ENCODE measurements at regions not wholly inside any gene's neighbourhood (a gene's known extent, or its start where the extent isn't known, plus 50 kb on each side); places are given as distances from the start of the nearest gene placed in this dataset.
"Not testable (repeated sequence)": the region's sequence is repeated elsewhere in the genome, so short reads cannot be mapped to it uniquely, and the experiment has no call there.

DNA sequence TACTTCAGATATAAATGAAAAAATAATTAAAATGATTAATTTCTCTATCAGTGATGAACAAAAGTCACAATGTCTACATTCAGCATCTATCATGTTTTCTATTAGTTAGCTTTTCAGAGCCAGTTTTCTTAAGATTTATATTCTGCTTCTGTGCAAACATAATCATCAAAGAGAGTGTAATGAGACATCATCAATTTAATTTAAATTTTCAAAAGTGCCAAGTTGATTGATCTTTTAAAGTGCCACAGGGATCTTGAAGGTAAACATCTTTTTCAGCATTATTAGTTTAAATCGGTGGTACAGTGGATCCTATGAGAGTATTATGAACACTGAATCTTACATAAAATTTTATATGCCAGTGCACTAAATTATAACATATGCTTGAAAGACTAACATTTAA is 1176.1 kb downstream of the PLA2G4A start:
- H3K4me3 ChIP-seq (ENCODE audit: low read depth, low read length): no peak overlapping the region
- in situ Hi-C loops (cut with HindIII; ENCODE audit: low sequenced_read_pairs): no loop called here
- TF ChIP-seq, protein P1, sequence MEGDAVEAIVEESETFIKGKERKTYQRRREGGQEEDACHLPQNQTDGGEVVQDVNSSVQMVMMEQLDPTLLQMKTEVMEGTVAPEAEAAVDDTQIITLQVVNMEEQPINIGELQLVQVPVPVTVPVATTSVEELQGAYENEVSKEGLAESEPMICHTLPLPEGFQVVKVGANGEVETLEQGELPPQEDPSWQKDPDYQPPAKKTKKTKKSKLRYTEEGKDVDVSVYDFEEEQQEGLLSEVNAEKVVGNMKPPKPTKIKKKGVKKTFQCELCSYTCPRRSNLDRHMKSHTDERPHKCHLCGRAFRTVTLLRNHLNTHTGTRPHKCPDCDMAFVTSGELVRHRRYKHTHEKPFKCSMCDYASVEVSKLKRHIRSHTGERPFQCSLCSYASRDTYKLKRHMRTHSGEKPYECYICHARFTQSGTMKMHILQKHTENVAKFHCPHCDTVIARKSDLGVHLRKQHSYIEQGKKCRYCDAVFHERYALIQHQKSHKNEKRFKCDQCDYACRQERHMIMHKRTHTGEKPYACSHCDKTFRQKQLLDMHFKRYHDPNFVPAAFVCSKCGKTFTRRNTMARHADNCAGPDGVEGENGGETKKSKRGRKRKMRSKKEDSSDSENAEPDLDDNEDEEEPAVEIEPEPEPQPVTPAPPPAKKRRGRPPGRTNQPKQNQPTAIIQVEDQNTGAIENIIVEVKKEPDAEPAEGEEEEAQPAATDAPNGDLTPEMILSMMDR (IDR thresholded peaks at IDR 0.05; ENCODE audit: low read depth, low read length, missing control alignments): no peak
- no peak for DNase-seq (ENCODE audit: low read depth)

DNA sequence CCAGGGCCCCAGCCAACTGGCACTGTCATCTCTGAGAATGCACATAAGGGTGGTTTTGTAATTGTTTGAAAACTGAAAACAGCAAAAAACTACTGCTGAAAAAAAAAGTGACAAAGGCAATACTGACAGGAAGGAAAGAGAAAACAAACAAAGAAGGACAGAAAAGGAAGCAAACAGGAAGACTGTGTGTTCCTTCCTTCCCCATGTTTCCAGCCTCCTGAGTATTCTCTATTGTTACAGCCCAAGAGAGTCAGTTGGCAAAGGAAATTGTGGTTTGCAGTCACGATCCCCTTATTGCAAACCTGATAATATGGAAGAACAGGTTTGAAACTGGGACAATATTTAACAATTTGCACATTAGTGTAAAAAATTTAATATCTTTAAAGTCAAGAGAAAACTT is 1177.6 kb downstream of the PLA2G4A start:
- TF ChIP-seq, protein P1 (IDR thresholded peaks at IDR 0.05; ENCODE audit: low read depth, low read length, missing control alignments): no peak

DNA sequence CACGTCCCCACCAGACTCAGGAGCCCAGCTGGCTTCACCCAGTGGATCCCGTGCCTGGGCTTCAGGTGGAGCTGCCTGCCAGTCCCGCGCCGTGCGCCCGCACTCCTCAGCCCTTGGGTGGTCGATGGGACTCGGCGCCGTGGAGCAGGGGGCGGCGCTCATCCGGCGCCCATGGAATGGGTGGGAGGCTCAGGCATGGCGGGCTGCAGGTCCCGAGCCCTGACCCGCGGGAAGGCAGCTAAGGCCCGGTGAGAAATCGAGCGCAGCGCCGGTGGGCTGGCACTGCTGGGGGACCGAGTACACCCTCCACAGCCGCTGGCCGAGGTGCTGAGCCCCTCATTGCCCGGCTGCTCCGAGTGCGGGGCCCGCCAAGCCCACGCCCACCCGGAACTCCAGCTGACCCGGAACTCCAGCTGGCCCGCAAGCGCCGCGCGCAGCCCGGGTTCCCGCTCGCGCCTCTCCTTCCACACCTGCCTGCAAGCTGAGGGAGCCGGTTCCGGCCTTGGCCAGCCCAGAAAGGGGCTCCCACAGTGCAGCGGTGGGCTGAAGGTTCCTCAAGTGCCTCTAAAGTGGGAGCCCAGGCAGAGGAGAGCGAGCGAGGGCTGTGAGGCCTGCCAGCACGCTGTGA is 1184.6 kb downstream of the PLA2G4A start:
- DNase-seq (ENCODE audit: low read depth); in situ Hi-C loops (cut with HindIII; ENCODE audit: low sequenced_read_pairs); H3K4me3 ChIP-seq (ENCODE audit: low read depth, low read length): not testable (repeated sequence)

More for the DNA sequence above, 1177.6 kb downstream of the PLA2G4A start:
- in situ Hi-C loops (cut with HindIII; ENCODE audit: low sequenced_read_pairs): no loop called here
- no peak overlapping the region for H3K4me3 ChIP-seq (ENCODE audit: low read depth, low read length)
- no peak for DNase-seq (ENCODE audit: low read depth)

DNA sequence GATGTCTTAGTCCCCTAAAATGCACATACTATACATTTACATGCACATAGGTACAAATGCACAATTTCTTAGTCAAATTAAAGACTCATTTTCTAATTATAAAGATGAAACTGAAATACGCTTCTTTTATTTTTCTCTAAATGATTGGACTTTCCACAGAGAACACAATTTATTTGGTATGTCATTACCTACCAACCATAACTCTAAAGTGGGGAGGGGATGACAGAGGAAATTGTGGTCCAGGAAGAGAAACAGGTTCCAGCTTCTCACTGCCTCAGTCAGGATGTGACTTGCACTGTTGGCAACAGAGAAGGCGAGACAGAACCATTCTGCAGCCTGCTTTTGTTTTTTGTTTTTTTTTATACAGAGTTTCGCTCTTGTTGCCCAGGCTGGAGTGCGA is 1189.2 kb downstream of the PLA2G4A start:
- no peak for DNase-seq (ENCODE audit: low read depth)
- no peak overlapping the region for H3K4me3 ChIP-seq (ENCODE audit: low read depth, low read length)
- TF ChIP-seq, protein P1 (IDR thresholded peaks at IDR 0.05; ENCODE audit: low read depth, low read length, missing control alignments): no peak
- in situ Hi-C loops (cut with HindIII; ENCODE audit: low sequenced_read_pairs): no loop called here

DNA sequence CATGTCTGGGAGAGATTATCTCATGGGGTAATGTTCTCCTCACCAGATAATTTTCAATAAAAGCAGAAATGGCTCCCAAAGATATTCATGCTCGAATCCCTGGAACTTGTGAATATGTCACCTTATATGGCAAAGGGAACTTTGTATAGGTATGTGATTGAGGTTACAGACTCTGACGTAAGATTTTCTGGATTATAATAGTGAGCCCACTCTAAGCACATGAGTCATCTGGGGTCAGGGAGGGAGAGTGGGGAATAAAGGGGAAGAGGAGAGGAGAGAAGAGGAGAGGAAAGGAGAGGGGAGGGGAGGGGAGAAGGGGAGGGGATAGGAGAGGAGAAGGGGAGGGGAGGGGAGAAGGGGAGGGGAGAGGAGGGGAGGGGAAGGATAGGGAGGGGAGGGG is 1193.9 kb downstream of the PLA2G4A start:
- no peak for DNase-seq (ENCODE audit: low read depth)
- TF ChIP-seq, protein P1 (IDR thresholded peaks at IDR 0.05; ENCODE audit: low read depth, low read length, missing control alignments): no peak
- in situ Hi-C loops (cut with HindIII; ENCODE audit: low sequenced_read_pairs): no loop called here
- no peak overlapping the region for H3K4me3 ChIP-seq (ENCODE audit: low read depth, low read length)

DNA sequence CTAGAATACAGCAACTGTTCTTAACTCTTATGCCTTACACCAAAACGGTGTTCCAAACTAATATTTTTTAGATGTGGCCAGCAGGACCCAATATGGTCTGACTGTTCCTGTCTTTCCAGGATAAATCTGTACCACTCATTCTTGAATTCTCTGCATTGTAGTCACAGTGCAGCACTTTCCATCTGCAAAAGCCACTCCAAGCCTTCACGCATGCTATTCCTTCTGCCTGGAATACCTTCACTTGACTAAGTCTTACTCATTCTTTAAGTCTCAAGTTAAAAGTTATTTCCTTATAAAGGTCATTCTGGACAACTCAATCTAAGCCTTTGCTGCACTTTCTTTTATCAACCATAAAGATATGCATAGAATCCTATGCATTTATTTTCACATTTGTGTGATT is 1194.5 kb downstream of the PLA2G4A start:
- TF ChIP-seq, protein P1 (IDR thresholded peaks at IDR 0.05; ENCODE audit: low read depth, low read length, missing control alignments): no peak

DNA sequence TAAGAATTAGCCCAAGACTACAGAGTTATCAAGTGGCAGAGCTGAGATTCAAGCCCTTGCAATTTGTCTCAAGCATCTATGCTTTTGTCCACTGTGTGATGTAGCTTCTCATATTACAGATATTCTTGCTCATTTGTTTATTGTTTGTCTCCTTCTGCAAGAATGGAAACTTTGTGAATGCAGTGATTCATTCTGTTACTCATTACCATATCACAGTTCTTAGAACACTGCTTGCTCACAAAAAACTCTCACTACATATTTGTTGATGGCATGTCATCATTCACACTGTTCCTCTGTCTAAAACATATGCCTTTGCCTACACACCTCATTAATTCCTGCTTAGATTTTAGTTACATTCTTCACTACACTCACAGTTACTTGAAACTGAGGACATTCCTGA is 1198.9 kb downstream of the PLA2G4A start:
- H3K4me3 ChIP-seq (ENCODE audit: low read depth, low read length): no peak overlapping the region
- in situ Hi-C loops (cut with HindIII; ENCODE audit: low sequenced_read_pairs): no loop called here
- TF ChIP-seq, protein P1 (IDR thresholded peaks at IDR 0.05; ENCODE audit: low read depth, low read length, missing control alignments): no peak
- peak; percentile 83 for DNase-seq (ENCODE audit: low read depth)

More for the DNA sequence above, 1194.5 kb downstream of the PLA2G4A start:
- in situ Hi-C loops (cut with HindIII; ENCODE audit: low sequenced_read_pairs): no loop called here
- DNase-seq (ENCODE audit: low read depth): no peak
- no peak overlapping the region for H3K4me3 ChIP-seq (ENCODE audit: low read depth, low read length)

DNA sequence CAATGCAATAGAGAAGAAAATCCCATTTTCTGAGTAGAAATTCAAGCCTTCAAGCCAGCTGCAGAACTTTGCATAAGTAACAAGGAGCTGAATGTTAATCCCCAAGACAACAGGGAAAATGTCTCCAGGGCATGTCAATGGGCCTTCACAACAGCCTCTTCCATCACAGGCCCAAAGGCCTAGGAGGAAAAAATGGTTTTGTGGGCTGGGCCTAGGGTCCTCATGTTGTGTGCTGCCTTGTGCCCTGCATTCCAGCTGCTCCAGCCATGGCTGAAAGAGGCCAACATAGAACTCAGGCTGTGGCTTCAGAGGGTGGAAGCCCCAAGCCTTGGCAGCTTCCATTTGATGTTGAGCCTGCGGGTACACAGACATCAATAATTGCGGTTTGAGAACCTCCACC is 1208.8 kb downstream of the PLA2G4A start:
- DNase-seq (ENCODE audit: low read depth); H3K4me3 ChIP-seq (ENCODE audit: low read depth, low read length); in situ Hi-C loops (cut with HindIII; ENCODE audit: low sequenced_read_pairs): not testable (repeated sequence)
